ENCODE measurements at regions not wholly inside any gene's neighbourhood (a gene's known extent, or its start where the extent isn't known, plus 50 kb on each side); places are given as distances from the start of the nearest gene placed in this dataset.

DNA sequence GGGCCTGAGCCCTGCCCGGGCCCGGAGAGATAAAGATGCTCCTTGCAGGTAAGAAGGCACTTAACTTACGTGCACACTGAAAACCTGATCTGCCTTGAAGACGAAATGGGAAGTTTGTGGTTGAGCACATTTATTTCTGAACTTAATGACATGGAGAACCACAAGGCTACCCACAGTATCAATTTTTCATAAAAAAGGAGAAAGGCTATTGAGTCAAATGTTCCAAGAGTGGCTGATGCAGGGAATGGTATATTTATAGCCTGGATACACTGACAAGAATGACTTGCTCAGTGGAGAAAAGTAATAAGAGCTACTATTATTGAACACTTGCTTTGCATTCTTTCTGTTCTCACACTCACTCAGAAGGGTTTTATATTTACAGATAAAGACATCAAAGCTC, 419.3 kb downstream of the ACTL7B start:
- Mint-ChIP-seq H3K4me1 (no peaks in the 10 kb centered on the region), H3K9me3 (ENCODE audit: insufficient read depth) (peaks cover 3% of the 10 kb centered on the region), H3K27ac (no peak overlapping the region), H3K27me3 (peaks cover 3% of the 10 kb centered on the region), H3K4me3 (no peak overlapping the region)
- CTCF ChIA-PET, result interaction anchor here (0.6 kb wide), 1 partner anchor 20 kb away, joined by 4 read pairs; no protein-coding TSS in a partner anchor
- Histone ChIP-seq H3K4me3 (ENCODE audit: control extremely low read depth in 1 of 5, extremely low read depth in 1 of 5, insufficient read depth in 1 of 5, low read depth in 2 of 5, low read length in 4 of 5) (no peak overlapping the region), H3K27ac (ENCODE audit: low read length in 2 of 2) (no peak overlapping the region), H3K27me3 (replicated peaks in 1 of 4; ENCODE audit: control extremely low read depth in 1 of 4, control insufficient read depth in 3 of 4, insufficient read depth in 4 of 4, low read length in 3 of 4) (no peaks in the 10 kb centered on the region), H3K9ac (ENCODE audit: low read length) (no peak overlapping the region), H3K4me1 (ENCODE audit: control insufficient read depth in 2 of 2, insufficient read depth in 2 of 2, low read length in 2 of 2) (no peaks in the 10 kb centered on the region), H4K20me1 (ENCODE audit: control insufficient read depth, insufficient read depth, low read length, poor library complexity, severe bottlenecking) (no peaks in the 10 kb centered on the region), H3K9me3 (ENCODE audit: control extremely low read depth in 1 of 3, control insufficient read depth in 2 of 3, insufficient read depth in 1 of 3, low read length in 2 of 3) (no peaks in the 10 kb centered on the region), H3K79me2 (ENCODE audit: control insufficient read depth, insufficient read depth, low read length) (no peaks in the 10 kb centered on the region), H3K4me2 (replicated peaks; ENCODE audit: low read depth, low read length, poor library complexity, severe bottlenecking) (no peak overlapping the region), H2AFZ (ENCODE audit: insufficient read depth, low read depth, low read length, poor library complexity, severe bottlenecking) (no peak overlapping the region), H3K36me3 (replicated peaks in 1 of 2; ENCODE audit: control extremely low read depth in 1 of 2, control insufficient read depth in 1 of 2, extremely low read depth in 1 of 2, insufficient read depth in 2 of 2, low read length in 1 of 2) (no peaks in the 10 kb centered on the region)
- TF ChIP-seq EZH2 (IDR thresholded peaks at IDR 0.05; ENCODE audit: borderline replicate concordance, insufficient read depth, low read depth, low read length, poor library complexity, severe bottlenecking), result no peak
- TF ChIP-seq CTCF (IDR thresholded peaks at IDR 0.05), result no peak
- intact Hi-C loops (cut with micrococcal nuclease), result no loop called here
- 52% methylated on average over 4 of the region's 4 CpGs for WGBS (ENCODE audit: insufficient coverage)
- no peak for DNase-seq
- no peak for ATAC-seq (ENCODE audit: low read depth)
- POLR2A ChIA-PET, result no interaction called here

GRCh38 chr9:108434502-108434901, 421.3 kb downstream of the ACTL7B start:
- no CpG with 5 or more reads among the region's 2 CpGs for WGBS (ENCODE audit: insufficient coverage)
- H3K9me3 Mint-ChIP-seq (ENCODE audit: insufficient read depth), result peaks cover 11% of the 10 kb centered on the region
- H3K9ac ChIP-seq (ENCODE audit: low read length), result no peak overlapping the region
- H3K27ac Mint-ChIP-seq, result no peak overlapping the region
- H3K4me3 Mint-ChIP-seq, result no peak overlapping the region
- H3K79me2 ChIP-seq (ENCODE audit: control insufficient read depth, insufficient read depth, low read length), result no peaks in the 10 kb centered on the region
- no peak for DNase-seq
- no peaks in the 10 kb centered on the region for H3K4me1 Mint-ChIP-seq
- H2AFZ ChIP-seq (ENCODE audit: insufficient read depth, low read depth, low read length, poor library complexity, severe bottlenecking), result no peak overlapping the region
- H3K27me3 ChIP-seq (replicated peaks in 1 of 4; ENCODE audit: control extremely low read depth in 1 of 4, control insufficient read depth in 3 of 4, insufficient read depth in 4 of 4, low read length in 3 of 4), result no peaks in the 10 kb centered on the region
- ATAC-seq (ENCODE audit: low read depth), result no peak
- intact Hi-C loops (cut with micrococcal nuclease), result no loop called here
- ChIA-PET POLR2A (no interaction called here), CTCF (no interaction called here)
- no peaks in the 10 kb centered on the region for H3K4me1 ChIP-seq (ENCODE audit: control insufficient read depth in 2 of 2, insufficient read depth in 2 of 2, low read length in 2 of 2)
- no peak overlapping the region for H3K4me3 ChIP-seq (ENCODE audit: control extremely low read depth in 1 of 5, extremely low read depth in 1 of 5, insufficient read depth in 1 of 5, low read depth in 2 of 5, low read length in 4 of 5)
- H3K27ac ChIP-seq (ENCODE audit: low read length in 2 of 2), result no peak overlapping the region
- no peaks in the 10 kb centered on the region for H4K20me1 ChIP-seq (ENCODE audit: control insufficient read depth, insufficient read depth, low read length, poor library complexity, severe bottlenecking)
- no peak overlapping the region for H3K4me2 ChIP-seq (replicated peaks; ENCODE audit: low read depth, low read length, poor library complexity, severe bottlenecking)
- peaks cover 0 to 4% (median 3%) of the 10 kb centered on the region in 3 donors for H3K9me3 ChIP-seq (ENCODE audit: control extremely low read depth in 1 of 3, control insufficient read depth in 2 of 3, insufficient read depth in 1 of 3, low read length in 2 of 3)
- no peaks in the 10 kb centered on the region for H3K27me3 Mint-ChIP-seq
- no peak for TF ChIP-seq EZH2 (IDR thresholded peaks at IDR 0.05; ENCODE audit: borderline replicate concordance, insufficient read depth, low read depth, low read length, poor library complexity, severe bottlenecking)
- H3K36me3 ChIP-seq (replicated peaks in 1 of 2; ENCODE audit: control extremely low read depth in 1 of 2, control insufficient read depth in 1 of 2, extremely low read depth in 1 of 2, insufficient read depth in 2 of 2, low read length in 1 of 2), result no peaks in the 10 kb centered on the region

Measured in B cell (primary cell).